AG10803 (cell line): ENCODE measurements at regions not wholly inside any gene's neighbourhood (a gene's known extent, or its start where the extent isn't known, plus 50 kb on each side); places are given as distances from the start of the nearest gene placed in this dataset.
A peak's percentile ranks its signal among the peaks of the same experiment; 100 is the strongest.
"Not testable (repeated sequence)": the region's sequence is repeated elsewhere in the genome, so short reads cannot be mapped to it uniquely, and the experiment has no call there.

Experiments
- DNase-seq: peaks from one replicate; pipeline ENCODE4 v3.0.0; 2010; ENCODE audit warnings: low read depth
- H3K4me3 ChIP-seq: 2 replicates; pipeline ENCODE4 v1.5.1; 2011; ENCODE audit warnings: mild to moderate bottlenecking, low read length, control low read depth
- TF ChIP-seq, protein P1 (sequence below): conservative IDR thresholded peaks from 2 replicates; pipeline ENCODE4 v1.5.1; 2011; ENCODE audit warnings: mild to moderate bottlenecking, low read length, control low read depth, inconsistent platforms

DNA sequence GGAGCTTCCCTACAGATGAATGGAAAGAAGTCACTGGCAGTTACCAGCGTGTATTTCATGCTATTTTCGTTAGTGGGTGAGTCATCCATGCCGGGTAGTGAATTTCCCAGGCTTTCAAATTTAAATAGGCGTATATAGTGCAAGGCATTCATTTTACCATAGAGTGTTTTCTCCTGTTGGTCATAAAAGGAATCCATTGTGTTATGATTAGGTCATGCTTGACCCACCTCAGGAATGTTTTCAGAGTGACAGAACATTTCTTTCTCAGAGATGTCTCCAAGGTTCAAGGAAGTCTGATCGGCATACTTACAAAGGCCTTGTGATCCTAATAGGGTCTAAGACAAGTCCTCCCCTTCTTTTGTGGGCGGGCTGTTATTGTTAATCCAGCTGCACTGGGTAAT lies 110.7 kb downstream of the AKR1D1 start:
- H3K4me3 ChIP-seq, result no peak overlapping the region
- TF ChIP-seq, protein P1, sequence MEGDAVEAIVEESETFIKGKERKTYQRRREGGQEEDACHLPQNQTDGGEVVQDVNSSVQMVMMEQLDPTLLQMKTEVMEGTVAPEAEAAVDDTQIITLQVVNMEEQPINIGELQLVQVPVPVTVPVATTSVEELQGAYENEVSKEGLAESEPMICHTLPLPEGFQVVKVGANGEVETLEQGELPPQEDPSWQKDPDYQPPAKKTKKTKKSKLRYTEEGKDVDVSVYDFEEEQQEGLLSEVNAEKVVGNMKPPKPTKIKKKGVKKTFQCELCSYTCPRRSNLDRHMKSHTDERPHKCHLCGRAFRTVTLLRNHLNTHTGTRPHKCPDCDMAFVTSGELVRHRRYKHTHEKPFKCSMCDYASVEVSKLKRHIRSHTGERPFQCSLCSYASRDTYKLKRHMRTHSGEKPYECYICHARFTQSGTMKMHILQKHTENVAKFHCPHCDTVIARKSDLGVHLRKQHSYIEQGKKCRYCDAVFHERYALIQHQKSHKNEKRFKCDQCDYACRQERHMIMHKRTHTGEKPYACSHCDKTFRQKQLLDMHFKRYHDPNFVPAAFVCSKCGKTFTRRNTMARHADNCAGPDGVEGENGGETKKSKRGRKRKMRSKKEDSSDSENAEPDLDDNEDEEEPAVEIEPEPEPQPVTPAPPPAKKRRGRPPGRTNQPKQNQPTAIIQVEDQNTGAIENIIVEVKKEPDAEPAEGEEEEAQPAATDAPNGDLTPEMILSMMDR, result no peak
- peak; percentile 5 for DNase-seq

DNA sequence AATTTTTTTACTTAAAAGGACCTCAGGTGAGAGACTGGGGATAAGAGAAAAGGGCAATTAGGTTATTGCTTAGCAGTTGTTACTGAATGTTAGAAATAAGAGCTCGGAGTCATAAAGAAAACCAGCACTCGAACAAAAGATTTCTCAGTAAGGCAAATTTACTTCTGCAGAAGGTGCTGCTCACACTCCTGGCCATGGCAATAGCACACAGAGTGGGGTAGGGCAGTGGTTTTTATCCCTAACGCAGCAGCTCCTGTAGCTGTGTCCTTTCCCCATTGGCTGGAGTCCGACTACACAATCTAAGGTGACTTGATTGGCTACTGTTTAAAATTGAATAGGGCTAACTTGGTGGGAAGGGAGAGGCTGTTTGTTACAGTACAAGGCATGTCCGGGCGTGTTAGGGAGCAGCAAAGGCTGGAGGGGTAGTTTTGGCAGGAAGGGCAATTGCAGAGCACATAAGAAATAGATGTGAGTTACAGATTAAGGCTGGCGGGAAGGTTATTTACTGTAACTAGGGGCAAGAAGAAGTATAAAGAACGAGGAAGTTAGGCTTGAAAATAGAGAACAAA lies 112.1 kb downstream of the AKR1D1 start:
- TF ChIP-seq, protein P1, result no peak
- DNase-seq, result no peak
- H3K4me3 ChIP-seq, result no peak overlapping the region

DNA sequence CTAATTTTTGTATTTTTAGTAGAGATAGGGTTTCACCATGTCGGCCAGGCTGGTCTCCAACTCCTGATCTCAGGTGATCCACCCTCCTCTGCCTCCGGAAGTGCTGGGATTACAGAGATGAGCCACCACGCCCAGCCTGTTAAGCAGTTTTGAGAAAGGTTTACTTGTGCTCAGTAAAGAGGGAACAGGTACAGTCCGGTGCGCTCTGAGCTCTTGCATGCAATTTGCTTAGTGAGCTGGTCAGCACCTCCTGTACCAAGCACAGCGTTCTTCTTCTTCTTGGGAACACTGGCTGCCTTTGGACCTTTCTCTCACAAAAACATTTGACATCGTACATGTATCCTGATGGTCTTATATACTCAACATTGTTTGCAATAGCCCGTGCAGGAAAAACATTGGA lies 118.3 kb downstream of the AKR1D1 start:
- no peak overlapping the region for H3K4me3 ChIP-seq
- TF ChIP-seq, protein P1, result no peak

DNA sequence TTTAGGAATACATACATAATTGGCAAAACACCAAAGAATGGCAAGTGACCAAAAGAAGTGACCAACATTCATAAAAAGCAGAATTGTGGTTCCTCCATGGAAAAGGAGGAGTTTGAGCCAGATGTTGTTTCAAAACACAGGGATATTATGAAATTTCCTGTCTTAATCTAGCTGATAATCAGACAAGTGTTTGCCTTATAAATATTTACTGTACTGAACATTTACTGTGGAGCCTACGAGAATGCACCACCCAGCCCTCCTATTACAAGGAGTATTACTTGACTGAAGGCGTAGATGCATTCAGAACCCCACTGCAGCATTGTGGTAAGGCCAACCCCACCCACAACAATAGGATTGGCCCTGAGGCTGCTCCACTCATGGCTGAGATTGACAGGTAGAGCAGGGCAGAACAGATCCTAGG lies 118.9 kb downstream of the AKR1D1 start:
- DNase-seq, result no peak
- no peak overlapping the region for H3K4me3 ChIP-seq
- TF ChIP-seq, protein P1, result no peak

More for the DNA sequence above, 118.3 kb downstream of the AKR1D1 start:
- no peak for DNase-seq

DNA sequence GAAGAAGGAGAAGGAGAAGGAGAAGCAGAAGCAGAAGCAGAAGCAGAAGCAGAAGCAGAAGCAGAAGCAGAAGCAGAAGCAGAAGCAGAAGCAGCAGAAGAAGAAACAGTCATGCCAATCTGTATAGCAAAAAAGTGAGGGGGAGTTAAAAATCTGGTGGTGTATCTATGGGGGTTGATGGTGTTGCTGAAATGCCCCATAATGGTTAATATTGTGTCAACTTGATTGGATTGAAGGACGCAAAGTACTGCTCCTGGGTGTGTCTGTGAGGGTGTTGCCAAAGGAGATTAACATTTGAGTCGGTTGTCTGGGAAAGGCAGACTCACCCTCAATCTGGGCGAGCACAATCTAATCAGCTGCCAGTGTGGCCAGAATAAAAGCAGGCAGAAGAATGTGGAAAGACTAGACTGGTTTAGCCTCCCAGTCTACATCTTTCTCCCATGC lies 120.3 kb downstream of the AKR1D1 start:
- H3K4me3 ChIP-seq, DNase-seq: not testable (repeated sequence)

DNA sequence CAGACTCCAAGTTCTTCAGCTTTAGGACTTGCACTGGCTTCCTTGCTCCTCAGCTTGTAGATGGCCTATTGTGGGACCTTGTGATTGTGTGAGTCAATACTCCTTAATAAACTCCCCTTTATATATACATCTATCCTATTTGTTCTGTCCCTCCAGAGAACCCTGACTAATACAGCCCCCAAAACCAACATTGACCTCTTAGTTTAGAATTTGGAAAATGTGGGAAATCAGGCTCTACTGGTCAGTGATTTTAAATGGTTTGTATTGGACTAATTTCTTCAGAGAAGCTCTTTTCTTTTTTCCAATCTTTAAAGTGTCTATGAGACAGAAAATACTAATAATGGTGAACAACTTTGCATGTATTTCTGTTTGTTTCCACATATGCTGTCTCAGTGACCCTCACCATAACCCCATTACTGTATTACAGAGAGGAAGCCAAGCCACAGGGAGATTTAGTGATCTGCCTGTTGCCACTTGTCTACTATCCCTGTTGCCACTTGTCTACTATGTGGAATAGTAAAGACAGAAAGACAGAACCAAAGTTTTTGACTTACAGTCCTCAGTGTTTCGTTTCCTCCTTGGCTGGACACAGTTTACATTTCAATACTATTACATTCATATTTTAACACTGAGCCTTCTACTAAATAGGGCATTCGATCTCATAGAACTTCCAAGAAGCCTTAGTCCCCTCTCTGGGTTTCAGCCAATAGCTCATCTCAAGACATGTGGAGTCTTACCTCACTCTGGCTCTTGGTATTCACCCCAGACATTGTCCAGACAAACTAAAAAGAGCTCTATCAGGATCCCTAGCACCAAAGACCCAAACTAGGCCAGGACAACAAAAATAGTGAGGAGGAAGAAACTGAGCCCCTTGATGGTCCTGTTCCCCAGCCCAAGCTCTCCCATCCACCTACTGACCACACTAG lies 121.0 kb downstream of the AKR1D1 start:
- no peak overlapping the region for H3K4me3 ChIP-seq
- TF ChIP-seq, protein P1, result no peak
- DNase-seq, result no peak

DNA sequence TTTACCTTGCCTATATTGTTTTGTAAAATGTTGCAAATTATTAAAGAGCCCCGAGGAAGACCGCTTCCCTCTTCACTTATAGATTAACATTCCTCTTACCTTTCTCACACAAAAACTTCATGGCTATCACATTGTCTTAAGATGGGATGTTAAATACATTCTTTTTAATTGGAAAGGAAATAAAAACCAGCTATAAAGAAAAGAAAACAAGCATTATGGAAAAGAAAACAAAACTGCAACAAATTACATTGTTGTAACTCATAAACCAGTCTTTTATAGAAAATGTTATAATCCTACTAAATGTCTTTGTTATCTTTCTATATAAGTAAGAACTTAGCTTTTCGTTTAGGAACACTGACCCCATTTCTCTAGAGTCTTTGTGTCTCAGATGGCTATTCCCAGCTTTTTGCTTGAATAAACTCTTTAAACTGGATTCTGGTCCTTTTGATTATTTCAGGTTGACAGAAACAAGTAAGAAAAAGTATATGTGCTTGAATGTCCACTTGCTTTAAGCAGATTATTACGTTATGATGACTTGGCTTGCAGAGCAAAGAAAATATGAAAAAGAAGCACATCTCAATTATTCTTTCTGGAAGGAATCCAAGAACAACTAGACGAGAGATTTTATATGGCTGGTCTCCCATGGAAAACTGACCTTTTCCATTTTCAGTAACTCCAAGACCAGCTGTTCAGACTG lies 128.2 kb downstream of the AKR1D1 start:
- TF ChIP-seq, protein P1, result no peak
- H3K4me3 ChIP-seq, result no peak overlapping the region
- DNase-seq, result no peak
